Hematopoietic multipotent progenitor cell treated with erythropoietin and hydrocortisone succinate and interleukin-3 and kit ligand, for 6 days (in vitro differentiated cells): ENCODE measurements at regions not wholly inside any gene's neighbourhood (a gene's known extent, or its start where the extent isn't known, plus 50 kb on each side); places are given as distances from the start of the nearest gene placed in this dataset.

ENCODE experiments used
- DNase-seq: peaks from one replicate; pipeline ENCODE4 v3.0.0-alpha.2; 2015

DNA sequence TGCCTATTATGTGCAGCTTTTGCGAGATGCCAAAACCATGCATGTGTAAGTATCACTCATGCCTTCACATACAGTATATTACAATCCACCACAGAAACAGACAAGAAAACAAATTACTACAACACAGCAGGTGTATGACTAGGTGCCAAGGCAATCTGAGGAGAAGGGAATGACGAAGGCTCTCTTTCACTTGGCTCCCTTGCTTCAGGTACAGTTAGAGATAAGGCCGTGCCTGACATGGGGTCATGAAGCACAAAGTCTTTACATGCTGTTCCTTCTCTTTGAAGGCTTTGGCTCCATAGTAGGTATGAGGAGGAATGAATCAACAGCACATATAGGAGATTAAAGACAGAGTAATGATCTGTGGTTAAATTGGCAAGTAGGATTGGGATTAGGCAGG lies 65.2 kb upstream of the FSHB start:
- no peak for DNase-seq

DNA sequence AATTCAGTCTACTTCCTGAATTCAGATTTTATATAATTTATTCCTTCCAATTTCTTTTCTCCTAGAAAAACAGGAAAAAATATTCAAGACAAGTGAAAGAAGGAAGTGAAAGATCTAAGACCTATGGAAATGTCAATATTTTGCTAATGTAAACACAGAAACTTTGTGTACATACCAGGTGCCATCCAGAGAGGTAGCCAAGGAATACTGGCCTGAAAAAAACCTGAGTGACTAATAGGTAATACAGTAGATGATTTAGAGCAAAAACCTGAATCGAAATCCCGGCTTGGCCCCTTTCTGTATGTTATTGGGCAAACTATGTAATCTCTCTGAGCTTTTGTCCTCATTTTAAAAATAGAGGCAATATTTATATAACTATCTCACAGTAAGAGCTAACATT lies 59.2 kb upstream of the FSHB start:
- no peak for DNase-seq

DNA sequence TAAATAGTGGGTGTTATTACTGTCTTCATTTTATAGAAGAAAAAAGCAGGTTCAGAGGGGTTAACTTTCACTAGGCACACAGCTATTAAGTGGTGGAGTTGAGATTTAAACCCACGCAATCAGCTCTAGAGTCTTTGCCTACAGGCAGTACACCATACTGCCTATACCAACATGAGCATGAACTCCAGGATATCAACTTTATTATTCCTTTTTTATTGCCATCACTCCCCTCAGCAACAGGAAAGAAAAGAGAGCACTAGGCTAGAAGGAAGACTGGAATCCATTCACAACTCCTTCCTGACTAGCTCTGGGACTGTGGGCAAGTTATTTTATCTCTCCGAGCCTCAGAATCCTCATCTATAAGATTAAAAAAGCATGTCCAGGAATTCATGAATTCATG lies 58.7 kb upstream of the FSHB start:
- DNase-seq = no peak

DNA sequence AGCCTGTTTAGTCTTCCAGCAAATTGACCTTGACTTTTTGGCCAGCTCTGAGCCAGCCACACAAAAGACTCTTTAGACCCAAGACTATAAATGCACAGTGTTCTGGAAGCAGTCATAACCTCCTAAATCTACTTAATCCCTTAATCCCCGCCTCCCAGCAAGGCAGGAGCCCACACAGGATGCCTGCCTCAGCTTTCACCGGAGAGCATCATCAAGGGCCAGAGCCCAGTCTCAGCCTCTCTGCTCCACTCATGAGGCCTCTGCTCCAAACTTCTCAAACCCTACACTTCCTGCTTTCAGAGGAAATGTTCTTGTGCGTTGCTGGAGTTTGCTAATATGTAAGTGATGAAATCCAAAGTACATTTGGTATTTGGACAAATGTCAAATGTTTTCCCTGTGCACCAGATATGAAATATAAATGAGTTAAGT lies 57.9 kb upstream of the FSHB start:
- no peak for DNase-seq

DNA sequence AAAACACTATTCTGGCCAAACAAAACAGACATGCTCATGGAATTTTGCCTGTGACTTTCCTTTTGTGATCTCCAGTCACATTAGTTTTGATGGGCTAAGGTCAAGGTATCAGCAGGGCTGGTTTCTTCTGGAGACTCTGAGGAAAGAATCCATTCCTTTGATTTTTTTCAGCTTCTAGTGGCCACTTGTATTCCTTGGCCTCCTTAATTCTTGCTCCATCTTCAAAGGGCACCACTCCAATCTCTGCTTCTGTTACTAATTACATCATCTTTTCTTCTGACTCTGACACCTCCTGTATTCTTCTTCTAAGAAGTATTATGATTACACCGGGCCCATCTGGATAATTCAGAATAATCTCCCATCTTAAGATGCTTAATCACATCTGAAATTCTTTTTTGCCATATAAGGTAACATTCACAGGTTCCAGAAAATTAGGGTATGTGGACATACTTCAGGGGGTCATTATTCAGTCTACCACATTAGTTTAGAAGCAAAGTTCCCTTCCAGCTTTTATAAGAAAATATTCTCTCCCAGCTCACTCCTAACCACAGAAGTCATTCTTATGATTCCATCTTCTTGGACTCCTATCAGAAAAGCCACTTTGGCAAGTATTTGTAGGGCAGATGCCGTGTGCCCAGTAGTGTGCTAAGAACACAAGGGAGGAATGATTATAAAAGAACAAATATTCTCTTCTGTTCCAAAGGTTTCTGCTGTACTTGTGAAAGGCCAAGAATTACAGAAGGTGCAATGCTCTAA lies 56.4 kb upstream of the FSHB start:
- DNase-seq = no peak
